ENCODE measurements at regions not wholly inside any gene's neighbourhood (a gene's known extent, or its start where the extent isn't known, plus 50 kb on each side); places are given as distances from the start of the nearest gene placed in this dataset.

GRCh38 chr13:34161931-34162543 is 344.1 kb downstream of the RFC3 start:
- TF ChIP-seq CTCF (IDR thresholded peaks at IDR 0.05; ENCODE audit: low read depth, low read length, missing control alignments) = no peak
- no peak for DNase-seq (ENCODE audit: low read depth)
- no peak overlapping the region for H3K4me3 ChIP-seq (ENCODE audit: low read depth, low read length)

GRCh38 chr13:34162544-34162933 is 344.6 kb downstream of the RFC3 start:
- H3K4me3 ChIP-seq (ENCODE audit: low read depth, low read length) = no peak overlapping the region
- DNase-seq (ENCODE audit: low read depth) = no peak
- TF ChIP-seq CTCF (IDR thresholded peaks at IDR 0.05; ENCODE audit: low read depth, low read length, missing control alignments) = no peak

GRCh38 chr13:34164582-34164981 is 346.6 kb downstream of the RFC3 start:
- no peak overlapping the region for H3K4me3 ChIP-seq (ENCODE audit: low read depth, low read length)
- no peak for TF ChIP-seq CTCF (IDR thresholded peaks at IDR 0.05; ENCODE audit: low read depth, low read length, missing control alignments)
- no peak for DNase-seq (ENCODE audit: low read depth)

GRCh38 chr13:34165158-34165557 is 347.2 kb downstream of the RFC3 start:
- TF ChIP-seq CTCF (IDR thresholded peaks at IDR 0.05; ENCODE audit: low read depth, low read length, missing control alignments) = no peak
- DNase-seq (ENCODE audit: low read depth) = no peak
- H3K4me3 ChIP-seq (ENCODE audit: low read depth, low read length) = no peak overlapping the region

GRCh38 chr13:34166406-34166805 is 348.5 kb downstream of the RFC3 start:
- DNase-seq (ENCODE audit: low read depth) = no peak
- H3K4me3 ChIP-seq (ENCODE audit: low read depth, low read length) = no peak overlapping the region
- TF ChIP-seq CTCF (IDR thresholded peaks at IDR 0.05; ENCODE audit: low read depth, low read length, missing control alignments) = no peak

- TF ChIP-seq CTCF (IDR thresholded peaks at IDR 0.05; ENCODE audit: low read depth, low read length, missing control alignments) = no peak
- no peak overlapping the region for H3K4me3 ChIP-seq (ENCODE audit: low read depth, low read length)
- no peak for DNase-seq (ENCODE audit: low read depth)
Observed at GRCh38 chr13:34167347-34167746, 349.4 kb downstream of the RFC3 start.

- no peak for DNase-seq (ENCODE audit: low read depth)
- no peak for TF ChIP-seq CTCF (IDR thresholded peaks at IDR 0.05; ENCODE audit: low read depth, low read length, missing control alignments)
- H3K4me3 ChIP-seq (ENCODE audit: low read depth, low read length) = no peak overlapping the region
Observed at GRCh38 chr13:34172048-34172447, 354.1 kb downstream of the RFC3 start.

All from GM12864 (cell line).